ENCODE measurements at regions not wholly inside any gene's neighbourhood (a gene's known extent, or its start where the extent isn't known, plus 50 kb on each side); places are given as distances from the start of the nearest gene placed in this dataset.
"Not testable (repeated sequence)": the region's sequence is repeated elsewhere in the genome, so short reads cannot be mapped to it uniquely, and the experiment has no call there.

DNA sequence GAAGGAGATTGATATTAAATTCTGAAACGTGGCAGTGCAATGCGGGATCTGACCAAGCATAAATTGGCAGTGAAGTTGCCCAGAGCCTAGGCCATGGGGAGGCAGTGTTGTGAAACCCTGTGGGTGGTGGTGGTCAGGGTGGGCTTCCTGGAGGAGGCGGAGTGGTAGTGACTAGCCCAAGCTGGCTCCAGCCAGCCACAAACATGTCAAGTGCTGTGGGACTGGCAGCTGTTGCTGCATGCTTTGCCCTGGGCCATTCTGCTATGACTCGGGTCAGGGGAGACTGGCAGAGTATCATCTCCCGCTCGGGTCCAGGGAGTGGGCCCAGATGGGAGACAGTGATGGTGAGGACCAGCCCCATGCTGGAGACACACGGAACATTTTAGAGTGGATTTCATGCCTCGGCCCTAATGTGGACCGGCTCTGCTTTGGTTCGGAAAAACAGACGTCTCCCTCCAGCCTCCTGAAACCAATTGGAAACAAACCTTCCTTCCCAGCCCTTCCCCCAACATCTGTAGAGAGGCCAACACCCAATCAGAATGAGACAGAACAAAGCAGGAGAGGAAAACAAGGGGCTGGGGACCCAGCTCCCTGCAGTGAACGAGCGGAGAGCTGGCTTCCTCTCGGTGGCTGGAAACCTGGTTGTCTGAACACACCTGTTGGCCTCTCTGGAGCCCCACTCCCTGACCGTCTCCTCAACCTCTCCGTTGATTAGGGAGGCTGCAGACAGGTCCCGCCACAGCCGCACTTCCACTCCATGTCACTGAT is 58.2 kb downstream of the TMEM270 start:
- DNase-seq = peak; percentile 63

DNA sequence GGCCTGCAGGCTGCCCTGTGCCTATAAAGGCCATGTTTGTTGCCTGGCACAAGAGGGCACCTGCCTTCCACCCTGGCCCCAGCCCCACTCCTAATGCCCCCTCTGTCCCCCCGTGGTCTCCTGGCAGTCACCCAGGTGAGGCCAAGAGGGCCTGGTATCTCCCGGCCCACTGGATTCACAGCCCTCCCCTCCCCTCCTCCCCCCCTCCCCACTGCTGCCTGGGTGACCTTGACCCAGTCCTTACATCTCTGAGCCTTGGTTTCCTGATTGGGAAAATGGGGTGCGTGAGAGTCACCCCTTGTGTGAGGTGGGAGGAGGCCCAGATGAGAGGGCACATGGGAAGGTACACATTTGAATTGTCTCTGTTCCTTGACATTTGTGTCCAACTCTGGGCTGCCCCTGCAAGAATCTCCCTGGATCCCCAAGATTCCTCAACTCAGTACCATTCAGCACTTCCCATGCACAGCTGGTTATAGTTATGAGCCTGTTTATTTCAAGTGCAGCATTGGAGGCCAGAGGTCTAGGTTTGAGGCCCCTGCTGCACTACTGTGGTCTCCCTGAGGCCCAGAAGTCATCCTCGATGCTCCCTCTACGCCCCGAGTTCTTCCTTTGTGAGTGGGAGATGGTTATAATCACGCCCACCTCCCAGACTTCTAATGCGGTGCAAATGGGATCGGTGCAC is 58.9 kb downstream of the TMEM270 start:
- DNase-seq = no peak

DNA sequence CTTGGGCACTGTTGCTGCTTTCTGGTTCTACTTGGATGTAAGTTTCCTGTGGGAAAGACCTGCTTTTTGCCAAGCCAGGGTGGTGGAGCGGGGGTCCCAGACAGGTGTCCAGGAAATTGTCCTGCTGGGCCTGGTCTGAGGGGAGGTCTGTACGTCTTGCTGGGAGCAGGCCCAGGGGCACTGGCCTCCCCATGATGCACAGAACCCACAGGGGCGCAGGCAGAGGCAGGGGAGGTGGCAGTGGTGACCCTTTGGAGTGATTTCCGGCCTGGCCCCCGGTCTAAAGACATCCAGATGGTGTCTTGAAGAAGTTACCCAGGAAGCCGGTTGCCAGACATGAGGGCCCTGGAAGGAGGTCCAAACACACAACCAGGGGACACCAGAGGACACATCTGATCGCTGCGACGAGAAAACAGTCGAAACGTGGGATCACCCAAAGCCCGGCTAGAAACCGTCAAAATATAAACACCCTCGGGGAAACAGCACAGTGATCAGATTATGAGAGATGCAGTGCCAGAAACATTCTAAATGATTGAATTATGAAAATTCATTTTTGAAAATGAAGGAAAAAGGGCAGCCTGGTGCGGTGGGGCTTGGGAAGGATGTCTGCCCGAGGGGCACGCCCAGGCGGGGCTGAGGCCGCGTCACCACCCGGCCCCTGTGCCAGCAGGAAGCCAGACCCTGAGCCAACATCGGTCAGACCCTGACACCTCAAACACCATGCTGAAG is 59.6 kb downstream of the TMEM270 start:
- no peak for DNase-seq

DNA sequence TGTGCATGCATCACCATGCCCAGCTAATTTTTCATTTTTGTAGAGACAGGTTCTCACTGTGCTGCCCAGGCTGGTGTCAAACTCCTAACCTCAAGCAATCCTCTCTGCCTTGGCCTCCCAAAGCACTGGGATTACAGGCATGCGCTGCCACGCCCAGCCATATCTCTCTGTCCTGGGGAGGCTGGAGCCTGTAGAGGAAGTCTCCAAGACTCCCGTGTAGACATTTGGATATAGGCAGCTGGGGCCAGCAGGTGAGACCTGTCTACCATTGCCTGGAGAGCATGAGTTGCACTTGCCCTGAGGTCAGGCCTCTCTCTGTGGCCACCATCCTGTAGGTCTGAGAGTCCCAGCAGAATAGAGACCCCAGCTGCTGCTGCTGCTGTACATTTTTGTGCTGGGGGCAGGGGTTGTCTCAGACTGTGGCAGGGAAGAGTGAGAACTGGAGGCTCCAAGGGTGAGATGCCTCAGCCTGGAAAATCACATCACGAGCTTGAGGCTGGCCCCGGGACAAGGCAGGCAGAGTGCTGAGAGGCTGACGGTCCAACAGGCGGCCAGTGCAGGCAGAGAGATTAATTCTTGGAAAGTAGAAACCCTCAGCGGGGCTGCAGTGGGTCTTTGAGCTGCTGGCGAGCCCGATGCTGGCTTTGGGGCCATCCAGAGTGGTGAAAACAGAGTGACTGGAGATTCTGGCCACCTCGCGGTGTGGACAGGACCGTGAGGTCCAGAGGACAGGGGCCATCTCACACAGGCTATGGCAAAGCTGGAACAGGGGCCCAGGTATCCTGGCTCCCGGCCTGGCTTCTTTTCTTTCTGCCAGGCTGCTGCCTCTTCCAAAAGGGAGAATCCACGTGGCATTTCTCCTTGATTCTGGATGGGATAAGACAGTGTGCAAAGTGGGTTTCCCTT is 60.9 kb downstream of the TMEM270 start:
- DNase-seq = peak; percentile 64

DNA sequence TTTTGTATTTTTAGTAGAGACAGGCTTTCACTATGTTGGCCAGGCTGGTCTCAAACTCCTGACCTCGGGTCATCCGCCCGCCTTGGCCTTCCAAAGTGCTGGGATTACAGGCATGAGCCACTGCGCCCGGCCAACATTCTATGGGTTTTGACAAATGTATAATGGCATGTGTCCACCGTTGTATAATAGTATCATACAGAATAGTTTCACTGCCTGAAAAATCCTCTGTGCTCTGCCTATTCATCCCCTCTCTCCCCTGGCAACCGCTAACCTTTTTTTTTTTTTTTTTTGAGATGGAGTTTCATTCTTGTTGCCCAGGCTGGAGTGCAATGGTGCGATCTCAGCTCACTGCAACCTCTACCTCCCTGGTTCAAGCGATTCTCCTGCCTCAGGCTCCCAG is 67.7 kb downstream of the TMEM270 start:
- not testable (repeated sequence) for DNase-seq

DNA sequence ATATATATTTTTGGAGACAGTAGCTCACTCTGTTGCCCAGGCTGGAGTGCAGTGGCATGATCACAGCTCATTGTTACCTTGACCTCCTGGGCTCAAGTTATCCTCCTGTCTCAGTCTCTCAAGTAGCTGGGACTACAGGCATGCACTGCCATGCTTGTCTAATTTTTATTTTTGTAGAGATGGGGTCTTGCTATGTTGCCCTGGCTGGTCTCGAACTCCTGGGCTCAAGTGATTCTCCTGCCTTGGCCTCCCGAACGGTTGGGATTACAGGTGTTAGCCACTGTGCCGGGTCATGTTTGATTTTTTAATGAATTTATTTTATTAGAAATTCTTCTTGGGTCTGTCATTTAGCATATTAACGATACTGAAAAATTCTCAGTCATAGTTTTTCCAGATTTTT is 70.5 kb downstream of the TMEM270 start:
- DNase-seq = no peak

DNA sequence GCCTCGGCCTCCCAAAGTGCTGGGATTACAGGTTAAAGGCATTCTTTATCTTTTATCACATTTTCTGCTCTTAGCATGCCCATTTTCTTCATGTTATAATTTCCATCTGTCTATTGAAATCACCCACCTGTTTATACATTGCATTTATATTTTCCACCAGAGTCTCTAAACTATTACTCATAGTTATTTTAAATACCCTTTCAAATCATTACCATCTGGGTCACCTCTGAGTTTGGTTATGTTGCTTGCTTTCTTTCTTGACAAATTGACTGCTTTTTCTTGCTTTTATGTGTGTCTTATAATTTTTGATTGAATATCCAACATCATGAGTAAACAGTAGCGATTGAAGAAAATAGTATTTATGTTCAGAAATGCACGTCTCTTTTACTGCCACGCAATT is 71.4 kb downstream of the TMEM270 start:
- no peak for DNase-seq

DNA sequence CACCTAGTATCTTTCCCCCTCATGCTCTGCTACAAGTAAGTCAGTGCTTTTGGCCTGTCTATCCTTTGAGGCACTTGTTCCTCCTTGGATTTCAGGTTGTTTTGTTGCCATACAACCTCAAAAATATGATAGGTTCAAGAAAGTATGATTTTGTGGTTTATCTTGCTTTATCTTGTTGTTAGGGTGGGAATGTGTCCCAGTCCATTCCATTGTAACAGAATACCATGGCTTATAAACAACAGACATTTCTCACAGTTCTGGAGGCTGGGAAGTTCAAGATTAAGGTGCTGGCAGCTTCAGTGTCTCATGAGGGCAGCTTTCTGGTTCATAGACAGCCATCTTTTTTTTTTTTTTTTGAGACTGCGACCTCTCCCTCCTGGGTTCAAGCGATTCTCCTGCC is 72.1 kb downstream of the TMEM270 start:
- no peak for DNase-seq

DNA sequence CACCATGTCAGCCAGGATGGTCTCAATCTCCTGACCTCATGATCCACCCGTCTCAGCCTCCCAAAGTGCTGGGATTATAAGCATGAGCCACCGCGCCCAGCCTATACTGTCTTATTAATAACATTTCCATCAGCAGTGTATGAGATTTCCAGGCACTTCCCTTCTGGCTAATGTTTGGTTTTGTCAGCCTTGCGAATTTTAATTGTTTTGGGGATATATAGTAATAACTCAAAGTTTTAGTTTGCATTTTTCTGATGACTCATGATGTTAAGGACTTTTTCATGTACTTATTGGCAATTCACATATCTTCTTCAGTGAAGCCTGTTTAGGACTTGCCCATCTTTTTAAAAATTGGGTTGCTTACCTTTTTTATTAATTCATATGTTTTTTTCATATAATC is 76.0 kb downstream of the TMEM270 start:
- DNase-seq = no peak

DNA sequence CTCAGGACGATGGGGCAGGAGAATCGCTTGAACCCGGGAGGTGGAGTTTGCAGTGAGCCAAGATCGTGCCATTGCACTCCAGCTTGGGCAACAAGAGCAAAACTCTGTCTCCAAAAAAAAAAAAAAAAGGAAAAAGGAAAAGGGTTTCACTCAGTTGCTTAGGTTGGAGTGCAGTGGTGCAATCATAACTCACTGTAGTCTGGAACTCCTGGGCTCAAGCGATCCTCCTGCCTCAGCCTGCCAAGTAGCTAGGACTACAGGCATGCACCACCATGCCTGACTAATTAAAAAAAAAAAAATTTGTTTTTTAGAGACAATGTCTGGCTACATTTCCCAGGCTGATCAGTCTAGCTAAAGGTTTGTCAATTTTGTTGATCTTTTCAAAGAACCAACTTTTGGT is 76.7 kb downstream of the TMEM270 start:
- not testable (repeated sequence) for DNase-seq

DNA sequence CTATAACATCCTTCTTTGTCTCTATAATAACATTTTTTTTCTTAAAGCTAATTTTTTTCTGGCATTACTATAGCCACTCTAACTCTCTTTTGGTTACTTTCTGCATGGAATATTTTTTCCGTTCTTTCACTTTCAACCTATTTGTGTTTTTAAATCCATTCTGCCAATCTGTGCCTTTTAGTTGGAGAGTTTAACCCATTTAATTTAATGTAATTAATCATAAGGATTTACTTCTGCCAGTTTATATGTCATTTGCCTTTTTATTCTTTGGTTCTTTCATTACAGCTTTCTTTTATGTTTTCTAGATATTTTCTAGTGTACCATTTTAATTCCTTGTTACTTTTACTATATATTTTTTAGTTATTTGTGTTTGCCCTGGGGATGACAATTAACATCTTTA is 78.6 kb downstream of the TMEM270 start:
- no peak for DNase-seq

DNA sequence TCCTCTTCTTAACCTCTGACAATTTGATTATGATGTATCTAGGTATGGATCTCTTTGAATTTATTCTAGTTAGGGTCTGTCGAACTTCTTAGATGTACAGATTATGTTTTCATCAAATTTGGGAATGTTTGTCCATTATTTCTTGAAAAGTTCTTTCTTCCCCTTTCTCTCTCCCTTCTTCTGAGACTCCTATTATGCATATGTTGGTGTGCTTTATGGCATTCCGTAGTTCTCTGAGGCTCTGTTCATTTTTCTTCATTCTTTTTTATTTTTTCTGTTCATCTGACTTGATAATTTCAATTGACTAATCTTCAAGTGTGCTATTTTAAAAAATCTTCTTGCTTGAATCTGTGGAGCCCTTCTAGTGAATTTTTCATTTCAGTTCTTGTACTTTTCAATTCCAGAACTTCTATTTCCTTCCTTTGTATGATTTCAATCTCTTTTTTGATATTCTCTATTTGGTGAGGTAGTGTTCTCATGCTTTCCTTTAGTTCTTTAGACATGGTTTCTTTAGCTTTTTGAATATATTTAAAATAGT is 79.8 kb downstream of the TMEM270 start:
- DNase-seq = no peak

DNA sequence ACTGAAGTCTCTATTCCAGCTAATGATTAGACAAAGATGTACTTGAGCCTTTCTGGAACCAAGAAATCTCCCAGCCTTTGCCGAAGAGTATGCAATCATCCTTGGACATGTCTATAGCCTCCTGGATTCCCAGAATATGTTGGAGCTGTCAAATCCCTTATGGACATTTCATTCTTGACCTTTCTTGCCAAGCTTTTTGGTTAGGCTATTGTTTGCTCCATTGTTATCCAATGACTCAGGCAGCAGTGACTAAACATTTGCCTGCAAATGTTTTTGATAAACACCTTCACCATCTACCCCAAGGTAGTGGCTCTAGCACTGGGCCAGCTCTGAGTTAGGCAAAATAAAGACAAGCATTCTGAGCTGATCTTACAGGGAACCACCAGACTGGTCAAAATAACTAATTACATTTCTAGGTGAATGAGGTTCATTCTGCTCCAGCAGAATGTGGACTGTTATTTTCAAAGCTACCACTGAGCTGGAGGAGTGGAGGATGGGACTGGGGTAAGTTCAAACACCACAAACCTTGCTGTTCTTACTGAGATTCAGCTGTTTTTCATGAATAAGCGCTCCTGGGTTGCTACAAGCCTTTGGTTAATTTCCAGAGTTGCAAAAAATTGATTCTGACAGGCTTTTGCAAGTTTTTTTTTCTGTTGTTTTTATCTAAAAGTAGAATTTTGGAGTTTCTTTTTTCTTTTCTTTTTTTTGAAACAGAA is 81.0 kb downstream of the TMEM270 start:
- no peak for DNase-seq

DNA sequence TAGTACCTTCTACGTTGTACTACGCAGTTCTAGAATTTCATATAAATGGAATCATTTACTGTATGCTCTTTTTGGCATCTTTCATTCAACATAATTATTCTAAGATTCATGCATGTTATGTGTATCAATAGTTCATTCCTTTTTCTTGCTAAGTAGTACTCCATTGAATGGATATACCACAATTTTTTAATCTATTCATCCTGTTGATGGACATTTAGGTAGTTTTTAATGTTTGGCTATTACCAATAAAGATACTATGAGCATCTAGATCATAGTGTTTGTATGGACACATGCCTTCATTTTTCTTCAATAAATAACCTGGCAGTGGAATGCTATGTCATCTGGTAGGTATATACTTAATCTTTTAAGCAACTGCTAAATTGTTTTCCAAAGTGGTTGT is 83.0 kb upstream of the ELN start:
- DNase-seq = no peak

DNA sequence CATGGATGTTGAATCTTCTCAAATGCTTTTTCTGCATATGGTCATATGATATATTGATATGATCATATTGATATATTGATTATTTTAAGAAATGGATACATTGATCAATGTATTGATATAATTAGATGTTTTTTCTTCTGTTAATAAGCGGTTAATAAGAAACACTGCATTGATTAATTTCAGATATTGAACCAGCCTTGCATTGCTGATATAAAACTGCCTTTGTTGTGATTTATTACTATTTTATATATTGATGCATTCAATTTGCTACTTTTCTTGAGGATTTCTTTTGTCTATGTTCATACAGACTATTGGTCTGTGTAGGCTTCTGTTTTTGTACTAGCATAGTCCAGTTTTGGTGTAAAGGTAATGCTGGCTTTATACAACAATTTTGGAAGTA is 79.7 kb upstream of the ELN start:
- DNase-seq = no peak

DNA sequence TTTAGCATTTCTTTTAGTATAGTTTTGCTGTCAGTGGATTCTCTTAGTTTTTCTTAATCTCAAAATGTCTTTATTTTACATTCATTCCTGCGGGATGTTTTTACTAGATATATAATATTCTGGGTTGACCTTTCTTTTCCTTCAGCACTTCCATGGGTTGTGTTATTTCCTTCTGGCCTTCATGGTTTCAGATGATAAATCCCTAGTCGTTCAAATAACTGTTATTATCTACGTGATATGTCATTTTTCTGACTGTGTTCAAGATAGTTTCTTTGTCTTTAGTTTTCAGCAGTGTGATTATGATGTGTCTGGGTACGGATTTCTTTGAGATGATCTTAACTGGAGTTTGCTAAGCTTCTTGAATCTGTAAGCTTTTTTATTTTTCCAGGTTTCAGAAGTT is 75.7 kb upstream of the ELN start:
- no peak for DNase-seq

DNA sequence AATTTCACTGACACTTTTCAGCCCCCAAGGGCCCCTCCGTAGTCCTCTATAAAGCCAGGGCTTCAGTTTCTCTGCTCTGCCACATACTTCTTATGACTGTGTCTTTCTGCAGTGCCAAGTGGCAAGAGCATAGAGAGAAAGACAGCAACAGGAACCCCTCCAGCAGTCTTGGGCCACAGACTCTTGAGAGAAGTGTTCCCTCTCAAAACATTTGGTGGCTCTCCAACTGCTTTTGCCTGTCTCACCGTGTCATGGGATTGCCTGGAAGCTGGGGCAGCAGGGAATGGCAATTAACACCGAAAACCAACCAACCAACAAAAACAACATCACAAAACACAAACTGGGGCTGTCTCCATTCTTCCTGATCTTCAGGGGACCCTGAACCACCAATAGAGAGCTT is 73.8 kb upstream of the ELN start:
- DNase-seq = no peak

DNA sequence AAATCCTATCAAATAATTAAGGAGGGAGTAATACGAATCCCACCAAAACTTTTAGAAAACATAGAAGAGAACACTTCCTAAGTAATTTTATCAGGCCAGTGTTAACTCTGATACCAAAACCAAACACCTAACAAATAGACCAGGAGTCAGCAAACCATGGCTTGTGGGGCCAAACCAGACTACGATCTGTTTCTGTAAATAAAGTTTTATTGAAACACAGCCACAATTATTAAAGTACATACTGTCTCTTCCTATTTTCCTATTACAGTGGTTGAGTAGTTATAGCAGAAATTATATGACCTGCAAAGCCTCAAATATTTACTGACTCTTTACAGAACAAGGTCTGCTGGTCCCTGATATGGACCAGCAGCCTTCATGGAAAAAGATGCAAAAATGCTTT is 73.1 kb upstream of the ELN start:
- no peak for DNase-seq

DNA sequence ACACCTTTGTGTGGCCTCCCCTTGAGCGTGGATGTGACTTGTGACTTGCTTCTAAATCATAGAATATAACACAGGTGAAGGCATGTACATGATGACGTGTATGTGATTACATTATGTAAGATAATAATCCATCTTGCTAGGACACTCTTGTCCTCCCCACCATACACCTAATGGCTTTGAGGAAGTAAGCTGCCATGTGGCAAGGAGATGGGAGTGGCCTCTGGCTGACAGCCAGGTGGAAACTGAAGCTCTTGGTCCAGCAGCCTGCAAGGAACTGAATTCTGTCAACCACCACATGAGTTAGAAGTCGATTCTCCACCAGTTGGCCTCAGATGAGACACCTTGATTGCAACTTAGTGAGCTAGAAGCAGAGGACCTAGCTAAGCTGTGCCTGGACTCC is 67.4 kb upstream of the ELN start:
- no peak for DNase-seq

DNA sequence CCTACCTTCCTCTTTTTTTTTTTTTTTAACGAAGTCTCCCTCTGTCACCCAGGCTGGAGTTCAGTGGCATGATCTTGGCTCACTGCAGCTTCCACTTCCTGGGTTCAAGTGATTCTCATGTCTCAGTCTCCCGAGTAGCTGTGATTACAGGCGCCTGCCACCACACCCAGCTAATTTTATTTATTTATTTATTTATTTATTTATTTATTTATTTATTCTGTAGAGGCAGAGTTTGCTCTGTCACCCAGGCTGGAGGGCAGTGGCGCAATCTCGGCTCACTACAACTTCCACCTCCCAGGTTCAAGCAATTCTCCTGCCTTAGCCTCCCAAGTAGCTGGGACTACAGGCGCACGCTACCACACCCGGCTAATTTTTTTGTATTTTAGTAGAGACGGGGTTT is 66.0 kb upstream of the ELN start:
- not testable (repeated sequence) for DNase-seq

DNA sequence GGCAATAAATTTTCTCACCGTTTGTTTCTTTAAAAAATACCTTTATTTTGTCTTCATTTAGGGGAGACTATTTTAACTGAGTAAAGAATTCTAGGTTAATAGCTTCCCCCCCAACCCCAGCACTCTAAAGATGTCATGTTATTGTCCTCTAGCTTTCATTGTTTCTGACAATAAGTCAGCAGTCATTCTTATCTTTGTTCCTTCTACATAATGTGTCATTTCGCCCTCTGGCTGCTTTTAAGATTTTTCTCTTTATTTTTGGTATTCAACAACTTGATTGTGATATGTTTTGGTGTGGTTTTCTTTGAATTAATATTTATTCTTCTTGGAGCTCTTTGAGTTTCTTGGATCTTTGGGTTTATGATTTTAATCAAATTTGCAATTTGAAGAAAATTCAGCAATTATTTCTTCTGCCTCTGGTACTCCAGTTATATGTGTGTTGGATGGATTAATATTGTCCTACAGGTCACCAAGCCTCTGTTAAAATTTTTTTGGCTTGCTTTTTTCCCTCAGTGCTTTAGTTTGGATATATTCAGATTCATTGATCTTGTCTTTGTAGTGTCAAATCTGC is 64.6 kb upstream of the ELN start:
- DNase-seq = no peak
